ENCODE measurements at regions not wholly inside any gene's neighbourhood (a gene's known extent, or its start where the extent isn't known, plus 50 kb on each side); places are given as distances from the start of the nearest gene placed in this dataset.
"Not testable (repeated sequence)": the region's sequence is repeated elsewhere in the genome, so short reads cannot be mapped to it uniquely, and the experiment has no call there.

- DNase-seq, result no peak
Measured at GRCh38 chr3:43838877-43839276, 148.1 kb downstream of the ABHD5 start.

GRCh38 chr3:43843386-43843785 is 152.6 kb downstream of the ABHD5 start:
- no peak for DNase-seq

- no peak for DNase-seq
Measured at GRCh38 chr3:43844757-43845156, 154.0 kb downstream of the ABHD5 start.

DNA sequence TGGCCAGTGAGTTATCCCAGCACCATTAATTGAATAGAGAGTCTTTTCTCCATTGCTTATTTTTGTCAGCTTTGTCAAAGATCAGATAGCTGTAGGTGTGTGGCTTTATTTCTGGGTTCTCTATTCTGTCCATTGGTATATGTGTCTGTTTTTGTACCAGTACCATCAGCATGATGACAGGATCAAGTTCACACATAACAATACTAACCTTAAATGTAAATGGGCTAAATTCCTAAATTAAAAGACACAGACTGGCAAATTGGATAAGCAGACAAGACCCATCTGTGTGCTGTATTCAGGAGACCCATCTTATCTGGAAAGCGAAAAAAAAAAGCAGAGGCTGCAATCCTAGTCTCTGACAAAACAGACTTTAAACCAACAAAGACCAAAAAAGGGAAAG is 154.8 kb downstream of the ABHD5 start:
- DNase-seq, result not testable (repeated sequence)

GRCh38 chr3:43852066-43852465 is 161.3 kb downstream of the ABHD5 start:
- DNase-seq, result no peak

DNA sequence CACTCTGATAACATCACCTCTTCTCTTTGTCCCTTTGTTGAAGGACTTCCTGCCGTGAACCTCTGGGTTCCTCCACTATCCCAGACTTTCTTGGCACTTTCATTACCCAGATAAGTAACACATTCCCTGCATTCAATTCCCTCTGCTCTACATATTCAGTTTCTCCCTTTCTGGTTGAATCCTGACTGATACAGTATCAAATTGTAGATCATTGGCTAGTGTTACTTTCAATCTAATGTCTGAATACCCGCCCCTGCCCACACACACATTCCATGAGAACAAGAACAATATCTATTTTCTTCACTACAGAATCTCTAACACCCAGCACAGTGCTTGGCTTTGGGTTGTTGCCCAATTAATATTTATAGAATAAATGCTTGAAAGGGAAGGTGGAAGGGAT is 163.5 kb downstream of the ABHD5 start:
- DNase-seq, result no peak

DNA sequence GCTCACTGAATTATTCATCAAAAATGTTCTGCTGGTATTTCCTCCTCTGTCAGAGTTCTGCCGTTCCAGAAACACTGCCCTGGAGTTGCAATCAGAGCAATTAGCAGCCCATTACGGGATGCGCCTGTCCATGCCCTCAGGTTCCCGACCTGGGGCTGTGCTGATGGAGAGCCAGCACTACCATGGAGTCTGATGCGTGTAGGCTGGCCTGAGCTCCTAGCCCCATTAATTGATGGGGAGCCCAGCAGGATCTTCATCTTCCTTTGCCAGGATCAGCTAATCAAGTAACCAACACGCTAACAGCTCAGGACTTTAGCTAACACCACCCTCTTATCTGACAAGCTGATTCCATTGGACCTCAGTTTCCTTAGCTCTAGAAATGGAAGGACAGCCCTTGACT is 164.2 kb downstream of the ABHD5 start:
- DNase-seq, result no peak

DNA sequence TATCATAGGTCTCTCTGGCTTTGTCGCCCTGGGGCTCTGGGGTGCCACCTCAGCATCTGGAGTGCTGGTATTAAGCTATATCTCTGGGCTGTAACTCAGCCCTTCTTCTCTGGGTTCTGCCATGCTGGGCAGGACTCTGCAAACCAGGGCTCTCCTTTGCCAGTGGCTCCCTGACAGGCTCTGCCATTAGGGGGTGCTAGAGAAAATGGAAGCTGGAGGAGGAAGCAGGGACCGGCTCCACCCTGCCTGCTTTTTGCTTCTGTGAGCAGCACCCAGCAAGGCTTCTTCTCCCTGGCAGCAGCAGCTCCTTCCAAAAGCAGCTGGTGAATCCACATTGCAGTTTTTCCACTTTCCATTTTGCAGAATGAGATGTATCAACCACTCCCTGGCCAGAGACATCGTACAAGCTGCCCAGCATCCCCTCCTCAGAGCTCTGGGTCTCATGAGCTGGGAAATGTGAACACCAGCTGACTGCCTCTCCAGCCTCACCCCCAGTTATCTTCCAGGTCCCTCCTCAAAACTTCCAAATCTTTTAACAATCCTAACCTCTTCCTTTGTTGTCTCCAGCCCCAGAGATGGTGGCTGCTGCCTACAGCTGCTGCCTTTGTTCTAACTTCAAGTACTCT is 165.0 kb downstream of the ABHD5 start:
- DNase-seq, result no peak

GRCh38 chr3:43856351-43856750 is 165.6 kb downstream of the ABHD5 start:
- no peak for DNase-seq

DNA sequence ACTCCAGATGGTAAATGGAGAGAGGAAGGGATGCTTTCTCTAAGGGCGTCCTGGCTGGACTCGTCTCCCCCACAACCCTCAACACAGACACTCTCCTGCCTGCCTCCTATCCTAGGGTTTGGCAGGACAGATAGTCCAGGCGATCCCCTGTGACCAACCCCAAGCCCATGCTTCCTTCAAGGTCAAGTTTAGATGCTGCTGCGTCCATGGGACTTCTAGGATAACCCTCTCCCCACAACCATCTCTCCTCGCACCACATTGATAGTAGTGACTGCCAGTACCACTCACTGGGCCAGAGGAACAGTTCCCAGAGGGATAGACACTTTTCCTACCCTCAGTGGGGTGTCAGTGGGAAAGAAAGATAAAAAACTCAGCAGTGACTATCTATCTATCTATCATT is 166.0 kb downstream of the ABHD5 start:
- no peak for DNase-seq

- DNase-seq, result no peak
Measured at GRCh38 chr3:43857361-43858293, 166.9 kb downstream of the ABHD5 start.

DNA sequence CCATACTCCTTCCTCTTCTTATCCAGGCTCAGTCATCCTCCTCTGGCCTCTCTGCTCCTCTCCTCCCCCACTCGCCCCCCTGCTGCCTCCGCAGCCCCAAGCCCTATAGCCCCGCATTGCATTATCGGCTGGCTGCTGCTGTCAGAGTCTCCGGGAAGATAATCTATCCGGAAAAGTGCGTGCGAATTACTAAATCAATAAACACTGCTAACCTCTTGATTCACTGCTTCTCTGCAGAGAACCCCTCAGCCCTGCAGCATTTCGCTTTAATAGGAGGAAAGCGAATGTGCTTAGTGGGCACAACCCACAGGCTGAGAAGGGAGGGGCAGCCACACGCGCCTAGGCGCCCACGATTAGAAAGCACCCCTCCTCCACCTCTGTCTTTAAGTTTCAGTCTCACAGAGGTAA is 167.6 kb downstream of the ABHD5 start:
- DNase-seq, result no peak

GRCh38 chr3:43859766-43860165 is 169.0 kb downstream of the ABHD5 start:
- no peak for DNase-seq

DNA sequence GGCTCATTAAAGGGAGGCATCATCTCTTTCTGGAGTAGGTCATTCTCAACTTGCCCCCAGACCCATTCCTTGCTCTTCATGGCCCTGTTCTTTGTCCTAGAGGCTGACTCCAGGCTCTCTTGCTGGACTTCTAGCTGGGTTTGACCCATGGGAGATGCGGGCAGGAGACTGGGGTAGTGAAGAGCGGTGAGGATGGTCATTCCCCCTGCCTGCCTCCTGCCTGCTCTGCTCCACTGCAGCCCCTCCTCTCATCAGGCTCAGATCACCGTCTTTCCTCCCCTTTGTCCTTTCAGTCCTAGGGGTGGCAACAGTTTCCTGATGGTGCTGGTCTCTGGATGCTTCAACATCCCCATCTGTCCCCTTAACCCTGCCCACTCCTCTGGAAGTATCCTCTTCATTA is 170.9 kb downstream of the ABHD5 start:
- no peak for DNase-seq

GRCh38 chr3:43862470-43862869 is 171.7 kb downstream of the ABHD5 start:
- no peak for DNase-seq

- no peak for DNase-seq
Measured at GRCh38 chr3:43862992-43863805, 172.5 kb downstream of the ABHD5 start.

DNA sequence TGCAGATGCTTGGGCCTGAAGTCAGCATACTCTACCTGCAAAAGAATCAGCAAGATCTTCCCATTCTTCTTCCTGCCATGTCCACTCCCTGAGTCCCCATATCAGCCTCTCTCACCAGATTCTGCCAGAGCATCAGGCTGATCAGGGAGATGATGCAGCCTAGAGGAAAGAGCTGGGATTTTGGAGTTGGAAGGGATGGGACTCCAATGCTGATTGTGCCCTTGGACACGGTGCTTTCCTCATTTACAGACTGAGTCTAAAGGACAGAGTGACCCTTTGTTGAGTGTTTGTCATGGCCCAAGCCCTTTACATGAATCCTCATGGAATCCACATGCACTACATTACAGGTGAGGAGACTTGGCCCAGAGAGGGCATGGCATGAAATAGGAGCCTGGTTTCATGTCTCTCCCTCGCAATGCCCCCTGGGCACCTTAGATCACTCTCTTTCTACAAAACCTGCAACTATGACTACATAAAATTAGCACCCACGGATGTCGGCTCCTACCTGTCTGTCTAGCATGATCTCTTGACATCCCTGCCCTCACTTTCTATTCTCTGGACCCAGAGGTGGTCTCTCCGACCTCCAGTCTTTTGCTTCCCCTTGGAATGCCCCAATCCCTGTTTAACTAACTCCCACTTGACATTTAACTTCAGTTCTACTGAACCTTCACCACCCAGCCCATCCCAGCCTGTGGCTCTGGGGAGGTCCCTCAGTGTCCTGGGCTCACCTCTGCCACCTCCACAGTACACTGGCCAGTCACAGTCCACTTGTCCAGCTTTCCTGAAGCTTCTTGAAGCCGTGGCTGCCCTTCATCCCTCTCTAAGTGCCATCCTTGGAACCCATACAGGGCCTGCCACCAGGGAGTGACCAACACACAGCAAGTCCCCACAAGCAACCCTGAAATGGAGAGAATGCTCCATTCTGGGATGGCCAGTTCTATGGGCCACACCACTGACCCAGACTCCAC is 173.5 kb downstream of the ABHD5 start:
- no peak for DNase-seq

GRCh38 chr3:43865351-43865750 is 174.6 kb downstream of the ABHD5 start:
- DNase-seq, result no peak

DNA sequence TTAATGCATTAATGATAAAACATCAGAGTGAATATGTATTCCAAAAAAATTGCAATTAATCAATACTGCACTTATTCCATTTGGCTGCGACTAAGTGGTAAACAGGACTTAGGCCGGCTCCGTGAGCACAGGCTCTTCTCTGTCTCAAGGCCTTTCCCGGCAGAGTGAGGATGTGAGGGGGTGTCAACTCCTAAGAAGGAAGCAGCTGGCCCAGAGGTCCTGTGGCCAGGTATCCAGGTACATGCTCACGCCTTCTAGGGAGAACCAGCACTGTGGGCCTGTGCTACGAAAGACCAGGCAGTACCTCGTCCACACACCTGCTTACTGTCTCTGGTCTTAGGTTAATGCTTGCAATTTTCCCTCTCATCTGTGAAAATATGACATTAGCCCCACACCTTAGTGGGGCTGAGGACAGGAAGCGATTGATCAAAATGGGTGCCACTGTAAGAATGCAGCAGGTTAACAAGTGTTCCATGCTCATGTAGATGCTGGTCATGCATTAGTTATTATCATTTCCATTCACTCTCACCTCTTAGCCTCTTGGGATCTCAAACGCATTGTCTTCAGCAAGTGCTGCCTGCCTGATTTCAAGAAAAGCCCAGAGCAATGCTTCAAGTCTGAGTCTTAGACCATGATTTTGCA is 175.3 kb downstream of the ABHD5 start:
- no peak for DNase-seq

DNA sequence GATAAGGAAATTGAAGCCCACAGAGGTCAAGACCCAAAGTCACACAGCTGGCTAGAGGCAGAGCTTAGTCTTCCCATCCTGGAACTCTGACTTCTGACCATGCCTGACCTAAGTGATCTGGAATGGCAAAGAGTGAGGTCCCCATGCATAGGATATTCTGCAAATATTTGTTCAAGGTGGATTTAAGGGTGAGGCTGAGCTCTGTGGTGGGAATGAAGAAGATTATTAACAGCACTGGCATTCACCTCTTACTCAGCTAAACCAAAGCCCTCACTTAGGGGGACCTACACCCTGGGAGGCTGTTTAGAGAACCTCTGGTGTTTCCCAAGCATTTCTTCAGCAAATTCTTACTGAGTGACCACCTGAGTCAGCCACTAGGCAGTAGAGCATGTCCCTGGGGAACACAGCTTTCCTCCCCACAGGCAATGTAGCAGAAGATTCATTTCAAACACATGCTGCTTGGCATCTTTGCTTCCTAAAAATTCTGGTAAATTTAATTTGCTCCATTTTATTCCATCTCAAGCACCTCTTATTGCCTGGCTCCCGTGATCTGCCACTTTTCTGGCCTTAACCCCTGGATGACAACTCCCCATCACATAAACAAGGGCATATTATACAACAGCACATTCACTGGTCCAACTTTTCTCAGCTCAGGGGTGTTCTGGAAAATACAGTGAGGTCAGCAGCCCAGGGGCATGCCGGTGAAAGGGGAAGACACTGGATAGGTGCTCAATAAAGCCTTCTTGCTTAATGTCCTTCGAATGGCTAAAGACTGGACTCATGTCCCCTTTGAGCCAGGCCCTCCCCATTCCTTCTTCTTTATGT is 176.0 kb downstream of the ABHD5 start:
- DNase-seq, result no peak
